ENCODE measurements at regions not wholly inside any gene's neighbourhood (a gene's known extent, or its start where the extent isn't known, plus 50 kb on each side); places are given as distances from the start of the nearest gene placed in this dataset.
A peak's percentile ranks its signal among the peaks of the same experiment; 100 is the strongest.

- DNase-seq: no peak
Measured at GRCh38 chr13:94968757-94969086, 256.4 kb upstream of the SOX21 start.

GRCh38 chr13:94968040-94968756 is 255.9 kb upstream of the SOX21 start:
- DNase-seq: no peak

- DNase-seq: no peak
Measured at GRCh38 chr13:94967183-94968039, 255.1 kb upstream of the SOX21 start.

GRCh38 chr13:94966422-94966955 is 254.1 kb upstream of the SOX21 start:
- peak; percentile 26 for DNase-seq

GRCh38 chr13:94959626-94960025 is 247.3 kb upstream of the SOX21 start:
- no peak for DNase-seq

- no peak for DNase-seq
Measured at GRCh38 chr13:94956417-94957110, 244.2 kb upstream of the SOX21 start.

- no peak for DNase-seq
Measured at GRCh38 chr13:94952787-94953186, 240.4 kb upstream of the SOX21 start.

GRCh38 chr13:94950303-94950702 is 238.0 kb upstream of the SOX21 start:
- no peak for DNase-seq

GRCh38 chr13:94947965-94948371 is 235.6 kb upstream of the SOX21 start:
- DNase-seq: no peak

GRCh38 chr13:94947392-94947791 is 235.0 kb upstream of the SOX21 start:
- DNase-seq: no peak

GRCh38 chr13:94946039-94946438 is 233.7 kb upstream of the SOX21 start:
- no peak for DNase-seq

GRCh38 chr13:94938124-94938523 is 225.8 kb upstream of the SOX21 start:
- no peak for DNase-seq

GRCh38 chr13:94936633-94937032 is 224.3 kb upstream of the SOX21 start:
- no peak for DNase-seq

- DNase-seq: no peak
Measured at GRCh38 chr13:94933936-94934335, 221.6 kb upstream of the SOX21 start.

- DNase-seq: no peak
Measured at GRCh38 chr13:94933230-94933751, 220.9 kb upstream of the SOX21 start.

GRCh38 chr13:94928127-94928775 is 215.9 kb upstream of the SOX21 start:
- no peak for DNase-seq

- DNase-seq: no peak
Measured at GRCh38 chr13:94925263-94925662, 212.9 kb upstream of the SOX21 start.

GRCh38 chr13:94921181-94921580 is 208.8 kb upstream of the SOX21 start:
- DNase-seq: no peak

GRCh38 chr13:94920578-94920977 is 208.2 kb upstream of the SOX21 start:
- DNase-seq: no peak

GRCh38 chr13:94917824-94918223 is 205.5 kb upstream of the SOX21 start:
- no peak for DNase-seq

GRCh38 chr13:94914895-94915294 is 202.6 kb upstream of the SOX21 start:
- no peak for DNase-seq

GRCh38 chr13:94906605-94907004 is 194.3 kb upstream of the SOX21 start:
- DNase-seq: no peak

All from NCI-H2029 (cell line).